HL-60 (cell line): ENCODE measurements at regions not wholly inside any gene's neighbourhood (a gene's known extent, or its start where the extent isn't known, plus 50 kb on each side); places are given as distances from the start of the nearest gene placed in this dataset.

Experiments used
- CTCF ChIP-seq: IDR thresholded peaks from one replicate; pipeline ENCODE4 v1.5.1; 2011; ENCODE audit warnings: low read length, control low read depth, inconsistent platforms; ENCODE audit not compliant: insufficient read depth
- GABPA ChIP-seq: IDR thresholded peaks from 2 replicates; pipeline ENCODE4 v1.6.1; 2012; ENCODE audit warnings: low read depth
- POLR2AphosphoS5 ChIP-seq: IDR thresholded peaks from 2 replicates; pipeline ENCODE4 v1.6.1; 2012; ENCODE audit warnings: low read depth
- REST ChIP-seq: IDR thresholded peaks from 2 replicates; pipeline ENCODE4 v1.6.1; 2012; ENCODE audit warnings: low read depth; ENCODE audit not compliant: insufficient replicate concordance

- TF ChIP-seq CTCF (no peak), POLR2AphosphoS5 (no peak), GABPA (no peak), REST (no peak)
These were observed 98.4 kb upstream of the GADD45A start for GRCh38 chr1:67586596-67586995.
